Tibial nerve (tissue), 4 donors: ENCODE measurements at regions not wholly inside any gene's neighbourhood (a gene's known extent, or its start where the extent isn't known, plus 50 kb on each side); places are given as distances from the start of the nearest gene placed in this dataset.

Experiments used
- DNase-seq, 2 donors: peaks; one replicate each; pipeline ENCODE4 v3.0.0-alpha.2; 2019; ENCODE audit warnings: low spot score in 2 of 2
- H3K27ac ChIP-seq, 4 donors: fragments of 200-600 bp; sonication (generic) in 3 of 4; one replicate each; pipeline ENCODE4 v1.5.1; 2017 to 2019; ENCODE audit warnings: mild to moderate bottlenecking in 1 of 4
- H3K27me3 ChIP-seq, 2 donors: fragments of 200-600 bp; sonication (generic) in 1 of 2; one replicate each; pipeline versions ENCODE4 v1.5.1 to v1.6.0; 2017 to 2019
- H3K36me3 ChIP-seq, 3 donors: fragments of 200-600 bp; sonication (generic); one replicate each; pipeline ENCODE4 v1.5.1; 2018 to 2019
- H3K4me1 ChIP-seq, 4 donors: fragments of 200-600 bp; sonication (generic) in 3 of 4; one replicate each; pipeline ENCODE4 v1.5.1; 2017 to 2019
- H3K4me3 ChIP-seq, 4 donors: fragments of 200-600 bp; sonication (generic) in 3 of 4; one replicate each; pipeline ENCODE4 v1.5.1; 2017 to 2019; ENCODE audit warnings: mild to moderate bottlenecking in 1 of 4, moderate library complexity in 1 of 4
- H3K9me3 ChIP-seq, 4 donors: fragments of 200-600 bp; sonication (generic) in 3 of 4; one replicate each; pipeline ENCODE4 v1.5.1; 2017 to 2019
- EP300 ChIP-seq, 2 donors: sonication (generic); formaldehyde crosslinking; IDR thresholded peaks; one replicate each; pipeline ENCODE4 v1.6.1; 2017; ENCODE audit warnings: antibody characterized with exemption in 2 of 2, mild to moderate bottlenecking in 1 of 2
- POLR2A ChIP-seq, 2 donors: fragments of 450-650 bp; IDR thresholded peaks; one replicate each; pipeline ENCODE4 v1.6.1; 2017; ENCODE audit warnings: antibody characterized with exemption in 2 of 2, mild to moderate bottlenecking in 2 of 2, moderate library complexity in 2 of 2
- WGBS, 2 donors: methylation state at CpG; one replicate each; pipeline ENCODE4 v1.1.5; 2018; 5-methylcytosine and 5-hydroxymethylcytosine counted together
- TF ChIP-seq, protein P1 (sequence below), 5 experiments: fragments of 200-600 bp in 3 of 5; fragments of 450-650 bp in 2 of 5; sonication (generic) in 3 of 5; IDR thresholded peaks; one replicate each; pipeline ENCODE4 v1.5.1; 2016 to 2019; ENCODE audit warnings: antibody characterized with exemption in 5 of 5, mild to moderate bottlenecking in 3 of 5, moderate library complexity in 2 of 5

DNA sequence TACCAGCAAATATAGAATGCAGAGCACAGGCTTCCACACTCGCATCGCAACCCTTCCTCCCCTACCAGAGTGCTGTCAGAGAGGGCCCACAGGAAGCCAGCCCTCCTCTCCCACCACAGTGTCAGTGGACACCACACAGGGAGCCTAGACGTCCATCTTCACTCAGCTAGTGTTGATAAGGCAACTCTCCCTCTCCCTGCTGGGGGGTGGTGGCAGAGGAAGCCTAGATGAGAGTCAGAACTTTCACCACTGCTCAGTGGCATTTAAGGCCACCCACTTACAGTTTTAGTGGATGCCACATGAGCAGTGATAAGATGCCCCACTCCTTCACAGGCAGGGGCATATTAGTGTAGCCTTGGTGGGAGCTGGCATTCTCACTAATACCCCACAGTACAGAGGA is 109.8 kb upstream of the UBE3A start:
- no peak for DNase-seq
- 72 to 77% methylated on average over 3 of the region's 3 CpGs for WGBS, 2 donors
- Histone ChIP-seq H3K27me3 (no peaks in the 10 kb centered on the region), H3K4me3 (no peak overlapping the region), H3K9me3 (no peaks in the 10 kb centered on the region), H3K36me3 (no peaks in the 10 kb centered on the region), H3K27ac (no peak overlapping the region), H3K4me1 (peaks cover 0 to under 1% (median 0%) of the 10 kb centered on the region in 4 donors)
- TF ChIP-seq, protein P1, sequence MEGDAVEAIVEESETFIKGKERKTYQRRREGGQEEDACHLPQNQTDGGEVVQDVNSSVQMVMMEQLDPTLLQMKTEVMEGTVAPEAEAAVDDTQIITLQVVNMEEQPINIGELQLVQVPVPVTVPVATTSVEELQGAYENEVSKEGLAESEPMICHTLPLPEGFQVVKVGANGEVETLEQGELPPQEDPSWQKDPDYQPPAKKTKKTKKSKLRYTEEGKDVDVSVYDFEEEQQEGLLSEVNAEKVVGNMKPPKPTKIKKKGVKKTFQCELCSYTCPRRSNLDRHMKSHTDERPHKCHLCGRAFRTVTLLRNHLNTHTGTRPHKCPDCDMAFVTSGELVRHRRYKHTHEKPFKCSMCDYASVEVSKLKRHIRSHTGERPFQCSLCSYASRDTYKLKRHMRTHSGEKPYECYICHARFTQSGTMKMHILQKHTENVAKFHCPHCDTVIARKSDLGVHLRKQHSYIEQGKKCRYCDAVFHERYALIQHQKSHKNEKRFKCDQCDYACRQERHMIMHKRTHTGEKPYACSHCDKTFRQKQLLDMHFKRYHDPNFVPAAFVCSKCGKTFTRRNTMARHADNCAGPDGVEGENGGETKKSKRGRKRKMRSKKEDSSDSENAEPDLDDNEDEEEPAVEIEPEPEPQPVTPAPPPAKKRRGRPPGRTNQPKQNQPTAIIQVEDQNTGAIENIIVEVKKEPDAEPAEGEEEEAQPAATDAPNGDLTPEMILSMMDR (IDR thresholded peaks at IDR 0.05): no peak
- TF ChIP-seq POLR2A (IDR thresholded peaks at IDR 0.05) (no peak), EP300 (IDR thresholded peaks at IDR 0.05) (no peak)

DNA sequence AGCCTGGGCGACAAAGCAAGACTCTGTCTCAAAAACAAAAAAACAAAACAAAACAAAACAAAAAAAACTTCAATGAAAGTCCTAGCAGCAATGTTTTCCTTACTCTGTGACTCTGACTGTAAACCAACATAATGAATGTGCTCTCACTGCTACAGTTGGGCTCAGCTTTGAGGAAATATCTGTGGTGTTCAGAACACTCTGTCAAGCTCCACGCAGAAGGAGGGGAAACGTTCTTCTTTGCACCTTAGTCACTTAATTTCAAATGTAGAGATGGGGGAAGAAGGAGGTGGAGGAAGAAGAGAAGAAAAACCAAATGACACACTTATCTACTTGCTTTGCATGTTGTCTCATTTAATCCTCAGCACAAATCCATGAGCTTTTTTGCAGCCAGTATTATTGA is 107.1 kb upstream of the UBE3A start:
- Histone ChIP-seq H3K4me1 (peaks cover 0 to 12% (median 0%) of the 10 kb centered on the region in 4 donors), H3K9me3 (no peaks in the 10 kb centered on the region), H3K36me3 (no peaks in the 10 kb centered on the region), H3K27ac (no peak overlapping the region), H3K27me3 (no peaks in the 10 kb centered on the region), H3K4me3 (no peak overlapping the region)
- DNase-seq: no peak
- no peak for TF ChIP-seq EP300 (IDR thresholded peaks at IDR 0.05)
- TF ChIP-seq, protein P1 (IDR thresholded peaks at IDR 0.05): no peak
- TF ChIP-seq POLR2A (IDR thresholded peaks at IDR 0.05): no peak
- WGBS, 2 donors: 74 to 81% methylated on average over 3 of the region's 3 CpGs

DNA sequence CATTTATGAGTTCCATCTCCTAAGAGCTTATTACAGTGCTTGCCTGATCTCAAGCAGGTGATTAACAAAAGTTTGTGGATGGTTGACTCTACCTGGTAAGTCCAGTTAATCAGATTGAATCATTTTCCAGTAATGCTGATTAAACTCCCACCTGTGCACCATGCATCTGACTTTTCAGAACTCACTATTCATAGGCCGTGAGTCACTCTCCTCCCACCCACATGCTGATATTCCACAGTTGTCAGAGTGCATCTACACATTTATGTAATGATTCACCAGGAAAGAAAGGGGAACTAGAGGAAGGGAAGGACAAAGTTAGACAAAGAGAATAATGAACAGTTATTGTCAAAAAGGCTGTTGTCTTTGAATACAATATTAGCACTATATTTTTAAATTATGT is 106.2 kb upstream of the UBE3A start:
- H3K27me3 ChIP-seq: no peaks in the 10 kb centered on the region
- TF ChIP-seq, protein P1 (IDR thresholded peaks at IDR 0.05): no peak
- no peak for TF ChIP-seq POLR2A (IDR thresholded peaks at IDR 0.05)
- TF ChIP-seq EP300 (IDR thresholded peaks at IDR 0.05): no peak
- 30 to 41% methylated on average over 1 of the region's 1 CpG for WGBS, 2 donors
- no peak overlapping the region for H3K27ac ChIP-seq
- H3K4me1 ChIP-seq: peaks cover 0 to 12% (median 0%) of the 10 kb centered on the region in 4 donors
- H3K36me3 ChIP-seq: no peaks in the 10 kb centered on the region
- H3K9me3 ChIP-seq: no peaks in the 10 kb centered on the region
- H3K4me3 ChIP-seq: no peak overlapping the region
- no peak for DNase-seq

DNA sequence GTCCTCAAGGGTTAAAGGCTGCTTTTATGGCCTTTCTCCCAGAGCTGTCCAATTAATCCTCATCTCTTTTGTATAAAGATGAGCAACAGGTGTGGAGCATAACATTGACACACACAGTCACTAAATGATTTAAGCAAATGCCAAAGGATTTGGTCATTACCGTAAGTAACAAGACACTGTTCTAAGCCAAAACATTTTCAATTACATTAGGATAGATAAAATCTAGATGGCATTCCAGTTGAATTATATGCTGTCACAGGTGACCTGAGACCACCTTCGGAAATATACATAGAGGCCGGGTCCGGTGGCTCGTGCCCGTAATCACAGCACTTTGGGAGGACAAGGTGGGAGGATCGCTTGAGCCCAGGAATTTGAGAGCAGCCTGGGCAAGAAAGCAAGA is 105.3 kb upstream of the UBE3A start:
- TF ChIP-seq EP300 (IDR thresholded peaks at IDR 0.05): no peak
- TF ChIP-seq, protein P1 (IDR thresholded peaks at IDR 0.05): no peak
- DNase-seq: no peak
- no peaks in the 10 kb centered on the region for H3K9me3 ChIP-seq
- peaks cover 0 to 12% (median 0%) of the 10 kb centered on the region in 4 donors for H3K4me1 ChIP-seq
- 96 to 97% methylated on average over 7 of the region's 7 CpGs for WGBS, 2 donors
- H3K4me3 ChIP-seq: no peak overlapping the region
- no peak overlapping the region for H3K27ac ChIP-seq
- no peaks in the 10 kb centered on the region for H3K27me3 ChIP-seq
- H3K36me3 ChIP-seq: no peaks in the 10 kb centered on the region

DNA sequence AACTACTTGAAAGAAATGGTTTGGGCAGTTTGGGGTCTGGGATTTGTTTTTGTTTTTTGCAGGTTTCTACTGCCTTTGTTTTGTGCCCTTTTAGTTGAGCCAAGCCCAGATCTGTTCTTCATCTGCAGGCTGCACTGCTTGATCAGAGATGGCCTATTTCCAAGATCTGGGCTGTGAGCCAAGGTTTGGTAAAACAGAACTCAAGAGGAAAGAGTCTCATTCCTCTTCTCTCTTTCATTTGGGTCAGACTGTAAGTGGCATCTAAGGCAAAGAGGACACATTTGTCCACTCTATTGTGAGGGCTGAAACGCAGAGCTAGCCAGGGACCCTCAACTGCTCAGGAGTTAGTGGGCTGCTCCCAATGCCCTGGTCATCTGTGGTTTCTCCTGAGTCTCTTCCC is 104.4 kb upstream of the UBE3A start:
- no peak overlapping the region for H3K27ac ChIP-seq
- H3K4me1 ChIP-seq: peaks cover 0 to 12% (median 0%) of the 10 kb centered on the region in 4 donors
- WGBS, 2 donors: 19 to 25% methylated on average over 1 of the region's 1 CpG
- no peaks in the 10 kb centered on the region for H3K36me3 ChIP-seq
- no peaks in the 10 kb centered on the region for H3K27me3 ChIP-seq
- peak; percentile 46 to 77 for DNase-seq
- H3K4me3 ChIP-seq: no peak overlapping the region
- H3K9me3 ChIP-seq: no peaks in the 10 kb centered on the region
- TF ChIP-seq, protein P1 (IDR thresholded peaks at IDR 0.05): no peak
- no peak for TF ChIP-seq POLR2A (IDR thresholded peaks at IDR 0.05)
- TF ChIP-seq EP300 (IDR thresholded peaks at IDR 0.05): no peak
